ENCODE measurements at regions not wholly inside any gene's neighbourhood (a gene's known extent, or its start where the extent isn't known, plus 50 kb on each side); places are given as distances from the start of the nearest gene placed in this dataset.

DNA sequence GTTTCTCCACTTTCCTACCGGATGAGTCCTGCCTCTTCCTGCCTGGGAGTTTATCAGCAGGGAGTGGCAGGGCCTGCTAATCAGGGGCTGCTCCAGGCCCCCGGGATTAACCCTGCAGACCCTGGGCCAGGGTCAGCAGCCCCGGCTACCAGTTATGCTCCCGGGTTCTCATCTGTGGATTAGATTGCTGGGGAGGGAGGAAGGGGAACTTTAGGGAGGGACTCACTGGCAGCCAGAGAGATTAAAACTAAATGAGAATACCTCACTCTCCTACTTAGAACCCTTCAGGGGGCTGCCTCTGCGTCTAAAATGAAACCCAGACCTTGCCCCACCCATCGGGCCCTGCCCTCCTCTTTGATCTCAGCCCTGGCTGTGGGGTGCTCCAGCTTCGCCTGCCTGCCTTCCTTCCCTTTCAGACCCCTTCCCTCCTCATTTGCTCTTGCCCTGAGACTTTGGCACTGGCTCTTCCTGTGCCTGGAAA is 130.5 kb upstream of the HAND1 start:
- CTCF ChIA-PET: no interaction called here
- Histone ChIP-seq H3K9me3 (ENCODE audit: control insufficient read depth, insufficient read depth, low read depth, low read length) (no peaks in the 10 kb centered on the region), H3K36me3 (ENCODE audit: control insufficient read depth, insufficient read depth, low read length) (no peaks in the 10 kb centered on the region), H3K4me1 (ENCODE audit: control insufficient read depth, insufficient read depth, low read length) (peaks cover 13% of the 10 kb centered on the region), H3K27ac (ENCODE audit: low read length) (no peak overlapping the region), H3K27me3 (ENCODE audit: control insufficient read depth, insufficient read depth, low read length) (peaks cover 8% of the 10 kb centered on the region), H3K4me3 (ENCODE audit: low read depth in 2 of 2, low read length in 2 of 2) (no peak overlapping the region)
- in situ Hi-C loops (cut with HindIII; ENCODE audit: low pct_unique_long_range_greater_than_20kb, low sequenced_read_pairs): no loop called here
- no peak for ATAC-seq
- POLR2A ChIA-PET: no interaction called here
- intact Hi-C loops (cut with micrococcal nuclease; ENCODE audit: unreplicated experiment): loop anchor here (10.0 kb wide), 1 partner anchor 634 kb away; no protein-coding TSS in a partner anchor
- BruUV-seq (replicated peaks): no TSS peak
- TF ChIP-seq POLR2AphosphoS5 (IDR thresholded peaks at IDR 0.05; ENCODE audit: low read depth, low read length) (no peak), TCF7L2 (IDR thresholded peaks at IDR 0.05; ENCODE audit: low read depth, low read length) (no peak), SIN3A (IDR thresholded peaks at IDR 0.05; ENCODE audit: borderline replicate concordance, insufficient read depth, low read depth, low read length) (no peak)
- TF ChIP-seq, protein P1, sequence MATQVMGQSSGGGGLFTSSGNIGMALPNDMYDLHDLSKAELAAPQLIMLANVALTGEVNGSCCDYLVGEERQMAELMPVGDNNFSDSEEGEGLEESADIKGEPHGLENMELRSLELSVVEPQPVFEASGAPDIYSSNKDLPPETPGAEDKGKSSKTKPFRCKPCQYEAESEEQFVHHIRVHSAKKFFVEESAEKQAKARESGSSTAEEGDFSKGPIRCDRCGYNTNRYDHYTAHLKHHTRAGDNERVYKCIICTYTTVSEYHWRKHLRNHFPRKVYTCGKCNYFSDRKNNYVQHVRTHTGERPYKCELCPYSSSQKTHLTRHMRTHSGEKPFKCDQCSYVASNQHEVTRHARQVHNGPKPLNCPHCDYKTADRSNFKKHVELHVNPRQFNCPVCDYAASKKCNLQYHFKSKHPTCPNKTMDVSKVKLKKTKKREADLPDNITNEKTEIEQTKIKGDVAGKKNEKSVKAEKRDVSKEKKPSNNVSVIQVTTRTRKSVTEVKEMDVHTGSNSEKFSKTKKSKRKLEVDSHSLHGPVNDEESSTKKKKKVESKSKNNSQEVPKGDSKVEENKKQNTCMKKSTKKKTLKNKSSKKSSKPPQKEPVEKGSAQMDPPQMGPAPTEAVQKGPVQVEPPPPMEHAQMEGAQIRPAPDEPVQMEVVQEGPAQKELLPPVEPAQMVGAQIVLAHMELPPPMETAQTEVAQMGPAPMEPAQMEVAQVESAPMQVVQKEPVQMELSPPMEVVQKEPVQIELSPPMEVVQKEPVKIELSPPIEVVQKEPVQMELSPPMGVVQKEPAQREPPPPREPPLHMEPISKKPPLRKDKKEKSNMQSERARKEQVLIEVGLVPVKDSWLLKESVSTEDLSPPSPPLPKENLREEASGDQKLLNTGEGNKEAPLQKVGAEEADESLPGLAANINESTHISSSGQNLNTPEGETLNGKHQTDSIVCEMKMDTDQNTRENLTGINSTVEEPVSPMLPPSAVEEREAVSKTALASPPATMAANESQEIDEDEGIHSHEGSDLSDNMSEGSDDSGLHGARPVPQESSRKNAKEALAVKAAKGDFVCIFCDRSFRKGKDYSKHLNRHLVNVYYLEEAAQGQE (IDR thresholded peaks at IDR 0.05; ENCODE audit: insufficient read depth in 1 of 2, low read depth in 2 of 2, low read length in 1 of 2): no peak
- TF ChIP-seq, protein P2, sequence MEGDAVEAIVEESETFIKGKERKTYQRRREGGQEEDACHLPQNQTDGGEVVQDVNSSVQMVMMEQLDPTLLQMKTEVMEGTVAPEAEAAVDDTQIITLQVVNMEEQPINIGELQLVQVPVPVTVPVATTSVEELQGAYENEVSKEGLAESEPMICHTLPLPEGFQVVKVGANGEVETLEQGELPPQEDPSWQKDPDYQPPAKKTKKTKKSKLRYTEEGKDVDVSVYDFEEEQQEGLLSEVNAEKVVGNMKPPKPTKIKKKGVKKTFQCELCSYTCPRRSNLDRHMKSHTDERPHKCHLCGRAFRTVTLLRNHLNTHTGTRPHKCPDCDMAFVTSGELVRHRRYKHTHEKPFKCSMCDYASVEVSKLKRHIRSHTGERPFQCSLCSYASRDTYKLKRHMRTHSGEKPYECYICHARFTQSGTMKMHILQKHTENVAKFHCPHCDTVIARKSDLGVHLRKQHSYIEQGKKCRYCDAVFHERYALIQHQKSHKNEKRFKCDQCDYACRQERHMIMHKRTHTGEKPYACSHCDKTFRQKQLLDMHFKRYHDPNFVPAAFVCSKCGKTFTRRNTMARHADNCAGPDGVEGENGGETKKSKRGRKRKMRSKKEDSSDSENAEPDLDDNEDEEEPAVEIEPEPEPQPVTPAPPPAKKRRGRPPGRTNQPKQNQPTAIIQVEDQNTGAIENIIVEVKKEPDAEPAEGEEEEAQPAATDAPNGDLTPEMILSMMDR (IDR thresholded peaks at IDR 0.05): no peak
- DNase-seq (ENCODE audit: low read depth, low spot score): no peak

DNA sequence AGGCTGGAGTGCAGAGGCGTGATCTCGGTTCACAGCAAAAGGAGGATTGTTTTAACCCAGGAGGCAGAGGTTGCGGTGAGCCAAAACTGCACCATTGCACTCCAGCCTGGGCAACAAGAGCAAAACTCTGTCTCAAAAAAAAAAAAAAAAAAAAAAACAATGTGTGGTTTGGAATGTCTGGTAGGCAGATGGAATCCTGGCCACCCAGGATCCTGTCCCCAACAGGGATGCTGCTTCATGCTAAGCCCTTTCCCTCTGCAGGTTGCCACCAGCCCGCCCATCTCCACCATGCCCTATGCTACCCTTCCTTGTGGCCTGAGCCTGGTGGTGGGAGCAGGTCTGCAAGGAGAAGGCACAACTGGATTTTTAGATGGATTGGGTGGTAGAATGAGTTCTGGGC is 129.7 kb upstream of the HAND1 start:
- H3K4me1 ChIP-seq (ENCODE audit: control insufficient read depth, insufficient read depth, low read length): peaks cover 13% of the 10 kb centered on the region
- POLR2A ChIA-PET: no interaction called here
- in situ Hi-C loops (cut with HindIII; ENCODE audit: low pct_unique_long_range_greater_than_20kb, low sequenced_read_pairs): no loop called here

More for the DNA sequence above, 129.7 kb upstream of the HAND1 start:
- Histone ChIP-seq H3K36me3 (ENCODE audit: control insufficient read depth, insufficient read depth, low read length) (no peaks in the 10 kb centered on the region), H3K4me3 (ENCODE audit: low read depth in 2 of 2, low read length in 2 of 2) (no peak overlapping the region), H3K27ac (ENCODE audit: low read length) (no peak overlapping the region), H3K27me3 (ENCODE audit: control insufficient read depth, insufficient read depth, low read length) (peaks cover 8% of the 10 kb centered on the region), H3K9me3 (ENCODE audit: control insufficient read depth, insufficient read depth, low read depth, low read length) (no peaks in the 10 kb centered on the region)
- BruUV-seq (replicated peaks): no TSS peak
- no peak for DNase-seq (ENCODE audit: low read depth, low spot score)
- no peak for ATAC-seq
- CTCF ChIA-PET: no interaction called here
- intact Hi-C loops (cut with micrococcal nuclease; ENCODE audit: unreplicated experiment): loop anchor here (10.0 kb wide), 1 partner anchor 633 kb away; no protein-coding TSS in a partner anchor
- TF ChIP-seq SIN3A (IDR thresholded peaks at IDR 0.05; ENCODE audit: borderline replicate concordance, insufficient read depth, low read depth, low read length) (no peak), TCF7L2 (IDR thresholded peaks at IDR 0.05; ENCODE audit: low read depth, low read length) (no peak), POLR2AphosphoS5 (IDR thresholded peaks at IDR 0.05; ENCODE audit: low read depth, low read length) (no peak)
- TF ChIP-seq, protein P1 (IDR thresholded peaks at IDR 0.05; ENCODE audit: insufficient read depth in 1 of 2, low read depth in 2 of 2, low read length in 1 of 2): no peak
- TF ChIP-seq, protein P2 (IDR thresholded peaks at IDR 0.05): no peak
